ENCODE measurements at regions not wholly inside any gene's neighbourhood (a gene's known extent, or its start where the extent isn't known, plus 50 kb on each side); places are given as distances from the start of the nearest gene placed in this dataset.

DNA sequence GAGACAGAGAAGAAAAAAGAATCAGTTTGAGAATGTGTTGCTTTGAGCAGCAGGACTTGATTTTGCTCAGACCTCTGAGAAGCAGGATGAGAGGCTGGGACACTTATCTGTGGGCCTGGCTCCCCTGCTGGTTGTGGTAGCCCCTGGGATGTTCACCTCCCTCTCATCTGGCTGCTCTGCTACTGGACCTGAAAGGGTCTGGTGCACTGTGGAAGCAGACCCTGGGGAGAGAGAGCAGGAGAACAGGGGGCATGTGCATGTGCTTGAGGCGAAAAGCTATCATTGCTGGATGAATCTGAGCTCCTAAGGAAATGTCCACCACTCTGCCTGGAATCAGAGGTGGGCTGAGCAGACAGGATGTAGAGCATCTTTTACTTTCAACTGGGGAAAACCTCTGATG lies 161.1 kb downstream of the SCP2D1 start:
- H3K9me3 ChIP-seq (ENCODE audit: control insufficient read depth in 1 of 2, insufficient read depth in 1 of 2, low read depth in 1 of 2, low read length in 2 of 2): no peaks in the 10 kb centered on the region
- no TSS peak for BruUV-seq (replicated peaks)
- H2AFZ ChIP-seq (ENCODE audit: low read depth, low read length, poor library complexity, severe bottlenecking): no peak overlapping the region
- H3K36me3 ChIP-seq (ENCODE audit: control insufficient read depth in 1 of 2, insufficient read depth in 2 of 2, low read length in 2 of 2): no peaks in the 10 kb centered on the region
- H3K27ac ChIP-seq (ENCODE audit: low read depth, low read length): no peak overlapping the region
- H3K4me1 ChIP-seq (ENCODE audit: control insufficient read depth in 1 of 2, insufficient read depth in 2 of 2, low read length in 2 of 2): no peaks in the 10 kb centered on the region
- no peaks in the 10 kb centered on the region for H3K79me2 ChIP-seq (ENCODE audit: insufficient read depth, low read length)
- ATAC-seq (no peak), DNase-seq (ENCODE audit: low read depth, low spot score) (no peak)
- H3K9me2 ChIP-seq (ENCODE audit: insufficient read depth): no peaks in the 10 kb centered on the region
- no peaks in the 10 kb centered on the region for H4K20me1 ChIP-seq (ENCODE audit: insufficient read depth)
- TF ChIP-seq, protein P1, sequence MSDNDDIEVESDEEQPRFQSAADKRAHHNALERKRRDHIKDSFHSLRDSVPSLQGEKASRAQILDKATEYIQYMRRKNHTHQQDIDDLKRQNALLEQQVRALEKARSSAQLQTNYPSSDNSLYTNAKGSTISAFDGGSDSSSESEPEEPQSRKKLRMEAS (IDR thresholded peaks at IDR 0.05): no peak
- TF ChIP-seq YY1 (IDR thresholded peaks at IDR 0.05; ENCODE audit: extremely low read depth, insufficient replicate concordance, low read depth, low read length) (no peak), JUND (IDR thresholded peaks at IDR 0.05) (no peak), POLR2A (IDR thresholded peaks at IDR 0.05; ENCODE audit: borderline replicate concordance, extremely low read depth, insufficient read depth, insufficient read length) (no peak), EGR1 (IDR thresholded peaks at IDR 0.05; ENCODE audit: low read depth) (no peak), ZFX (IDR thresholded peaks at IDR 0.05) (no peak), EZH2 (IDR thresholded peaks at IDR 0.05) (no peak), ELF1 (IDR thresholded peaks at IDR 0.05; ENCODE audit: borderline replicate concordance, low read depth) (no peak), ZNF274 (IDR thresholded peaks at IDR 0.05; ENCODE audit: low read depth, low read length) (no peak)
- TF ChIP-seq, protein P2, sequence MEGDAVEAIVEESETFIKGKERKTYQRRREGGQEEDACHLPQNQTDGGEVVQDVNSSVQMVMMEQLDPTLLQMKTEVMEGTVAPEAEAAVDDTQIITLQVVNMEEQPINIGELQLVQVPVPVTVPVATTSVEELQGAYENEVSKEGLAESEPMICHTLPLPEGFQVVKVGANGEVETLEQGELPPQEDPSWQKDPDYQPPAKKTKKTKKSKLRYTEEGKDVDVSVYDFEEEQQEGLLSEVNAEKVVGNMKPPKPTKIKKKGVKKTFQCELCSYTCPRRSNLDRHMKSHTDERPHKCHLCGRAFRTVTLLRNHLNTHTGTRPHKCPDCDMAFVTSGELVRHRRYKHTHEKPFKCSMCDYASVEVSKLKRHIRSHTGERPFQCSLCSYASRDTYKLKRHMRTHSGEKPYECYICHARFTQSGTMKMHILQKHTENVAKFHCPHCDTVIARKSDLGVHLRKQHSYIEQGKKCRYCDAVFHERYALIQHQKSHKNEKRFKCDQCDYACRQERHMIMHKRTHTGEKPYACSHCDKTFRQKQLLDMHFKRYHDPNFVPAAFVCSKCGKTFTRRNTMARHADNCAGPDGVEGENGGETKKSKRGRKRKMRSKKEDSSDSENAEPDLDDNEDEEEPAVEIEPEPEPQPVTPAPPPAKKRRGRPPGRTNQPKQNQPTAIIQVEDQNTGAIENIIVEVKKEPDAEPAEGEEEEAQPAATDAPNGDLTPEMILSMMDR (IDR thresholded peaks at IDR 0.05 in 2 of 3, conservative IDR thresholded peaks at IDR 0.05 in 1 of 3; ENCODE audit: borderline replicate concordance in 1 of 3, insufficient read depth in 1 of 3, low read depth in 2 of 3, low read length in 2 of 3): no peak
- TF ChIP-seq, protein P3, sequence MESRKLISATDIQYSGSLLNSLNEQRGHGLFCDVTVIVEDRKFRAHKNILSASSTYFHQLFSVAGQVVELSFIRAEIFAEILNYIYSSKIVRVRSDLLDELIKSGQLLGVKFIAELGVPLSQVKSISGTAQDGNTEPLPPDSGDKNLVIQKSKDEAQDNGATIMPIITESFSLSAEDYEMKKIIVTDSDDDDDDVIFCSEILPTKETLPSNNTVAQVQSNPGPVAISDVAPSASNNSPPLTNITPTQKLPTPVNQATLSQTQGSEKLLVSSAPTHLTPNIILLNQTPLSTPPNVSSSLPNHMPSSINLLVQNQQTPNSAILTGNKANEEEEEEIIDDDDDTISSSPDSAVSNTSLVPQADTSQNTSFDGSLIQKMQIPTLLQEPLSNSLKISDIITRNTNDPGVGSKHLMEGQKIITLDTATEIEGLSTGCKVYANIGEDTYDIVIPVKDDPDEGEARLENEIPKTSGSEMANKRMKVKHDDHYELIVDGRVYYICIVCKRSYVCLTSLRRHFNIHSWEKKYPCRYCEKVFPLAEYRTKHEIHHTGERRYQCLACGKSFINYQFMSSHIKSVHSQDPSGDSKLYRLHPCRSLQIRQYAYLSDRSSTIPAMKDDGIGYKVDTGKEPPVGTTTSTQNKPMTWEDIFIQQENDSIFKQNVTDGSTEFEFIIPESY (IDR thresholded peaks at IDR 0.05; ENCODE audit: extremely low read depth, insufficient replicate concordance, low read length): no peak
- TF ChIP-seq, protein P4, sequence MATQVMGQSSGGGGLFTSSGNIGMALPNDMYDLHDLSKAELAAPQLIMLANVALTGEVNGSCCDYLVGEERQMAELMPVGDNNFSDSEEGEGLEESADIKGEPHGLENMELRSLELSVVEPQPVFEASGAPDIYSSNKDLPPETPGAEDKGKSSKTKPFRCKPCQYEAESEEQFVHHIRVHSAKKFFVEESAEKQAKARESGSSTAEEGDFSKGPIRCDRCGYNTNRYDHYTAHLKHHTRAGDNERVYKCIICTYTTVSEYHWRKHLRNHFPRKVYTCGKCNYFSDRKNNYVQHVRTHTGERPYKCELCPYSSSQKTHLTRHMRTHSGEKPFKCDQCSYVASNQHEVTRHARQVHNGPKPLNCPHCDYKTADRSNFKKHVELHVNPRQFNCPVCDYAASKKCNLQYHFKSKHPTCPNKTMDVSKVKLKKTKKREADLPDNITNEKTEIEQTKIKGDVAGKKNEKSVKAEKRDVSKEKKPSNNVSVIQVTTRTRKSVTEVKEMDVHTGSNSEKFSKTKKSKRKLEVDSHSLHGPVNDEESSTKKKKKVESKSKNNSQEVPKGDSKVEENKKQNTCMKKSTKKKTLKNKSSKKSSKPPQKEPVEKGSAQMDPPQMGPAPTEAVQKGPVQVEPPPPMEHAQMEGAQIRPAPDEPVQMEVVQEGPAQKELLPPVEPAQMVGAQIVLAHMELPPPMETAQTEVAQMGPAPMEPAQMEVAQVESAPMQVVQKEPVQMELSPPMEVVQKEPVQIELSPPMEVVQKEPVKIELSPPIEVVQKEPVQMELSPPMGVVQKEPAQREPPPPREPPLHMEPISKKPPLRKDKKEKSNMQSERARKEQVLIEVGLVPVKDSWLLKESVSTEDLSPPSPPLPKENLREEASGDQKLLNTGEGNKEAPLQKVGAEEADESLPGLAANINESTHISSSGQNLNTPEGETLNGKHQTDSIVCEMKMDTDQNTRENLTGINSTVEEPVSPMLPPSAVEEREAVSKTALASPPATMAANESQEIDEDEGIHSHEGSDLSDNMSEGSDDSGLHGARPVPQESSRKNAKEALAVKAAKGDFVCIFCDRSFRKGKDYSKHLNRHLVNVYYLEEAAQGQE (IDR thresholded peaks at IDR 0.05; ENCODE audit: low read depth): no peak
- RAD21 ChIA-PET (ENCODE audit: low non-redundant PET in 1 of 2, low total read pairs in 2 of 2, uncharacterized antibody in 2 of 2, unreplicated experiment in 2 of 2): no interaction called here
- intact Hi-C loops (cut with micrococcal nuclease): no loop called here
- POLR2A ChIA-PET: no interaction called here
- no peak overlapping the region for H3K4me2 ChIP-seq (ENCODE audit: low read length)
- CTCF ChIA-PET: no interaction called here
- H3K27me3 ChIP-seq (ENCODE audit: insufficient read depth, low read length): peaks cover 4% of the 10 kb centered on the region; the same call in 1 of the 2 replicates
- no peak overlapping the region for H3K4me3 ChIP-seq (replicated peaks in 1 of 2; ENCODE audit: low read depth in 1 of 2, low read length in 2 of 2)
- H3K9ac ChIP-seq (ENCODE audit: low read length): no peak overlapping the region
